Gastrocnemius medialis (tissue), 4 donors: ENCODE measurements at regions not wholly inside any gene's neighbourhood (a gene's known extent, or its start where the extent isn't known, plus 50 kb on each side); places are given as distances from the start of the nearest gene placed in this dataset.

Experiments
- ATAC-seq, 2 donors: fragments of 150-250 bp; one replicate each; pipeline ENCODE4 v1.9.1; 2016
- DNase-seq, 2 donors: peaks; one replicate each; pipeline ENCODE4 v3.0.0-alpha.2; 2019
- H3K27ac ChIP-seq, 4 donors: fragments of 200-600 bp; sonication (generic); 1 replicate in 1 of 4; 2 replicates in 3 of 4; pipeline ENCODE4 v1.5.1; 2016 to 2018; ENCODE audit warnings: mild to moderate bottlenecking in 2 of 4, moderate library complexity in 1 of 4
- H3K27me3 ChIP-seq, 3 donors: fragments of 200-600 bp; sonication (generic) in 2 of 3; 1 replicate in 1 of 3; 2 replicates in 2 of 3; pipeline versions ENCODE4 v1.5.1 to v1.6.0; 2016 to 2019; ENCODE audit warnings: mild to moderate bottlenecking in 1 of 3, moderate library complexity in 1 of 3
- H3K36me3 ChIP-seq, 2 donors: fragments of 200-600 bp; sonication (generic) in 1 of 2; one replicate each; pipeline ENCODE4 v1.5.1; 2017 to 2018
- H3K4me1 ChIP-seq, 2 donors: fragments of 200-600 bp; sonication (generic) in 1 of 2; one replicate each; pipeline ENCODE4 v1.5.1; 2016 to 2017; ENCODE audit warnings: mild to moderate bottlenecking in 2 of 2
- H3K4me3 ChIP-seq, 4 donors: fragments of 200-600 bp; sonication (generic) in 3 of 4; 1 replicate in 1 of 4; 2 replicates in 3 of 4; pipeline ENCODE4 v1.5.1; 2016 to 2019; ENCODE audit warnings: mild to moderate bottlenecking in 2 of 4
- H3K9me3 ChIP-seq, 3 donors: fragments of 200-600 bp; sonication (generic) in 2 of 3; 1 replicate in 1 of 3; 2 replicates in 2 of 3; pipeline ENCODE4 v1.5.1; 2016 to 2019
- CTCF ChIP-seq, 5 experiments: fragments of 450-650 bp in 3 of 5; fragments of 200-600 bp in 2 of 5; sonication (generic) in 2 of 5; IDR thresholded peaks in 4 of 5; conservative IDR thresholded peaks in 1 of 5; 1 replicate in 4 of 5; 2 replicates in 1 of 5; pipeline ENCODE4 v1.5.1; 2016 to 2019; ENCODE audit warnings: antibody characterized with exemption in 5 of 5, mild to moderate bottlenecking in 3 of 5, moderate library complexity in 3 of 5
- POLR2A ChIP-seq, 2 donors: fragments of 450-650 bp; IDR thresholded peaks; one replicate each; pipeline ENCODE4 v1.6.1; 2017; ENCODE audit warnings: antibody characterized with exemption in 2 of 2, mild to moderate bottlenecking in 2 of 2, moderate library complexity in 2 of 2
- in situ Hi-C, 4 donors: fragments of 200-750 bp; cut with MboI; loops; one replicate each; pipeline versions ENCODE4 v1.15.0 to v1.8.0; 2017; ENCODE audit warnings: low sequenced_read_pairs in 4 of 4
- intact Hi-C: fragments of 100-400 bp; cut with DNase I; formaldehyde crosslinking; loops from one replicate; pipeline ENCODE4 v1.15.1; 2023; ENCODE audit warnings: low total_unique reads

GRCh38 chrX:2589186-2590020 lies 88.6 kb upstream of the DHRSX start:
- ATAC-seq (peak; percentile 51 to 63), DNase-seq (peak in 1 of 2 donors; percentile 35)
- Histone ChIP-seq H3K9me3 (no peaks in the 10 kb centered on the region), H3K4me3 (no peak overlapping the region), H3K36me3 (no peaks in the 10 kb centered on the region), H3K4me1 (no peaks in the 10 kb centered on the region), H3K27ac (no peak overlapping the region), H3K27me3 (peaks cover 7 to 8% (median 7%) of the 10 kb centered on the region in 3 donors)
- intact Hi-C loops: no loop called here
- in situ Hi-C loops: loop anchor here in 3 of 4 donors (5.0 to 25.0 kb wide), 3 partner anchors 302 to 942 kb away; no protein-coding TSS in a partner anchor
- TF ChIP-seq POLR2A (IDR thresholded peaks at IDR 0.05): no peak
- no peak for TF ChIP-seq CTCF (IDR thresholded peaks at IDR 0.05 in 4 of 5, conservative IDR thresholded peaks at IDR 0.05 in 1 of 5)

GRCh38 chrX:2588049-2588448 lies 87.3 kb upstream of the DHRSX start:
- no peak overlapping the region for H3K4me3 ChIP-seq
- in situ Hi-C loops: loop anchor here in 2 of 4 donors (25.0 kb wide), 2 partner anchors 301 to 926 kb away; no protein-coding TSS in a partner anchor
- ATAC-seq (no peak), DNase-seq (no peak)
- intact Hi-C loops: no loop called here
- no peak for TF ChIP-seq POLR2A (IDR thresholded peaks at IDR 0.05)
- no peaks in the 10 kb centered on the region for H3K36me3 ChIP-seq
- H3K27ac ChIP-seq: no peak overlapping the region
- no peaks in the 10 kb centered on the region for H3K9me3 ChIP-seq
- H3K27me3 ChIP-seq: peaks cover 15 to 16% (median 15%) of the 10 kb centered on the region in 3 donors
- no peaks in the 10 kb centered on the region for H3K4me1 ChIP-seq

DNA sequence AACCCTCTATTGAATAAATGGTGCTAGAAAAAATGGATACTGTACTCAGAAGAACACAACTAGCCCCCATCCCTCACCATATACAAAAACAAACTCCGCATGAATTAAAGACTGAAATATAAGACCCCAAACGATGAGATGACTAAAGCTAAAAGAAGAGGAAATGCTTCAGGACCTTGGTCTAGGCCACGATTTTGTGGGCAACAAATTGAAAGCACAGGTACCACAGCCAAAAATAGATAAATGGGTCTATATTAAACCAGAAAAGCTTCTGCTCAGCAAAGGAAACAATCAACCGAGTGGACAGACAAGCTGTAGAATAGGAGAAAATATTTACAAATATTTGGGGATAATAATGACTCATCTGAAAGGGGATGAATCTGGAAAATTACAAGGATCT lies 86.4 kb upstream of the DHRSX start:
- Histone ChIP-seq H3K27ac (no peak overlapping the region), H3K4me3 (no peak overlapping the region), H3K27me3 (peaks cover 24 to 25% (median 24%) of the 10 kb centered on the region in 3 donors), H3K36me3 (no peaks in the 10 kb centered on the region), H3K9me3 (no peaks in the 10 kb centered on the region), H3K4me1 (no peaks in the 10 kb centered on the region)
- TF ChIP-seq POLR2A (IDR thresholded peaks at IDR 0.05): no peak
- in situ Hi-C loops (loop anchor here in 2 of 4 donors (25.0 kb wide), 2 partner anchors 300 to 925 kb away; no protein-coding TSS in a partner anchor), intact Hi-C loops (no loop called here)
- no peak for ATAC-seq
- no peak for DNase-seq

- DNase-seq (no peak), ATAC-seq (no peak)
- Histone ChIP-seq H3K27me3 (peaks cover 29 to 42% (median 31%) of the 10 kb centered on the region in 3 donors), H3K4me1 (no peaks in the 10 kb centered on the region), H3K9me3 (no peaks in the 10 kb centered on the region), H3K36me3 (no peaks in the 10 kb centered on the region), H3K4me3 (no peak overlapping the region), H3K27ac (no peak overlapping the region)
- TF ChIP-seq CTCF (IDR thresholded peaks at IDR 0.05 in 4 of 5, conservative IDR thresholded peaks at IDR 0.05 in 1 of 5): no peak
- in situ Hi-C loops (loop anchor here in 2 of 4 donors (25.0 kb wide), 2 partner anchors 298 to 923 kb away; no protein-coding TSS in a partner anchor), intact Hi-C loops (no loop called here)
These were observed 84.3 kb upstream of the DHRSX start for GRCh38 chrX:2585158-2585470.

DNA sequence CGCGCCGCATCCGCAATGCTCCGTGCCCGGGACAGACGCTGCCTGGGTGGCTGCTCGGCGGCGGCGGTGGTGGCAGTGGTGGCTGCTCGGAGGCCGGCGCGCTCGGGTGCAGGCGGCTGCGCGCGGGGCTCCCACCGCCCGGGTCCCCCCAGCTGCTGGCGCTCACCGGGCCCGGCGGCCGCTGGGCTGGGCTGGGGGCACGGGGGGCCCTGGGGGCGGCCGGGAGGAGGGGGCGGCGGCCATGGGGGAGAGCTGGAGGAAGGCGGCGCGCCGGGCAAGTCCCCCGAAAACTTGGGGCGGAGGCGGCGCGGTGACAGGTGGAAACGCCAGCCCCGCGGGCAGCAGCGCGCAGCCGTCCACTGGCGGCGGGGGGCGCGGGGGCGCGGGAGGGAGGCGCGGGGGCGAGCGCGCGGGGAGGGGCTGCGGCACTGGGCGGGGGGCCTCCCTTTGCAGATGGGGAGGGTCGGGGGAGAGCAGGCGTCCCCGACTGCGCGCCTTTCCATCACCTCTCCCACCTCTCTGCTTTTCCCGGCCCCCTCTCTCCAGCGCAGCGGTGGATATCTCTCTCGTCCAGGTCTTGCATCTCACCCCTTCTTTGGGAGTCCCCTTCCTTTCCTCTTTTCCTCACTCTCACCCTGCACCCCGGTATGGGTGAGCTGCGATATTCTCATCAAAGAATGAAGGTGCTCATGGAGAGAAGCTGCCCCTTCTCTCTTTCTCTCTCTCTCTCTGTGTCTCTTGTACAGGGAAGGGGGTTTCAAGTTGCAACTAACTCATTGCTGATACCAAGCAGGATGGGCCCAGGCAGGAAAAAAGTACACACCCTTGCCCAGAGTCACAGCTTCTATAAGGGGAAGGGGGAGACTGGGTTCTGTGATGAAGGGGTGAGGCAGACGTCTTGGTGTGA lies 83.7 kb upstream of the DHRSX start:
- no peaks in the 10 kb centered on the region for H3K4me1 ChIP-seq
- H3K36me3 ChIP-seq: no peaks in the 10 kb centered on the region
- peaks cover 29 to 42% (median 31%) of the 10 kb centered on the region in 3 donors for H3K27me3 ChIP-seq
- DNase-seq: no peak
- no peak for ATAC-seq
- H3K27ac ChIP-seq: no peak overlapping the region
- in situ Hi-C loops (loop anchor here in 2 of 4 donors (25.0 kb wide), 2 partner anchors 297 to 922 kb away; no protein-coding TSS in a partner anchor), intact Hi-C loops (no loop called here)
- no peaks in the 10 kb centered on the region for H3K9me3 ChIP-seq
- H3K4me3 ChIP-seq: no peak overlapping the region
- TF ChIP-seq POLR2A (IDR thresholded peaks at IDR 0.05) (no peak), CTCF (IDR thresholded peaks at IDR 0.05 in 4 of 5, conservative IDR thresholded peaks at IDR 0.05 in 1 of 5) (no peak)
